Uterus (tissue), 3 donors: ENCODE measurements at regions not wholly inside any gene's neighbourhood (a gene's known extent, or its start where the extent isn't known, plus 50 kb on each side); places are given as distances from the start of the nearest gene placed in this dataset.

Experiments used
- DNase-seq, 2 donors: peaks; one replicate each; pipeline ENCODE4 v3.0.0-alpha.2; 2019 to 2020
- H3K27ac ChIP-seq, 2 donors: fragments of 200-600 bp; sonication (generic); 1 replicate in 1 of 2; 2 replicates in 1 of 2; pipeline ENCODE4 v1.5.1; 2016 to 2018
- H3K27me3 ChIP-seq, 2 donors: fragments of 200-600 bp; sonication (generic); one replicate each; pipeline ENCODE4 v1.5.1; 2018 to 2019; ENCODE audit warnings: control low read depth in 1 of 2
- H3K36me3 ChIP-seq, 2 donors: fragments of 200-600 bp; sonication (generic); one replicate each; pipeline ENCODE4 v1.5.1; 2019; ENCODE audit warnings: control low read depth in 1 of 2
- H3K4me1 ChIP-seq, 2 donors: fragments of 200-600 bp; sonication (generic); one replicate each; pipeline ENCODE4 v1.5.1; 2018 to 2019; ENCODE audit warnings: control low read depth in 1 of 2
- H3K4me3 ChIP-seq, 2 donors: fragments of 200-600 bp; sonication (generic); 1 replicate in 1 of 2; 2 replicates in 1 of 2; pipeline ENCODE4 v1.5.1; 2018 to 2019; ENCODE audit warnings: mild to moderate bottlenecking in 1 of 2
- H3K9me3 ChIP-seq, 2 donors: fragments of 200-600 bp; sonication (generic); one replicate each; pipeline ENCODE4 v1.5.1; 2019; ENCODE audit warnings: control low read depth in 1 of 2
- POLR2A ChIP-seq, 2 donors: fragments of 450-650 bp; IDR thresholded peaks; one replicate each; pipeline ENCODE4 v1.6.1; 2016; ENCODE audit warnings: antibody characterized with exemption in 2 of 2, mild to moderate bottlenecking in 1 of 2, moderate library complexity in 1 of 2
- intact Hi-C: fragments of 100-400 bp; cut with DNase I; formaldehyde crosslinking; loops from one replicate; pipeline ENCODE4 v1.15.1; 2023; ENCODE audit warnings: low total_unique reads
- TF ChIP-seq, protein P1 (sequence below), 4 experiments: fragments of 200-600 bp in 2 of 4; fragments of 450-650 bp in 2 of 4; sonication (generic) in 2 of 4; IDR thresholded peaks; one replicate each; pipeline ENCODE4 v1.5.1; 2016 to 2019; ENCODE audit warnings: antibody characterized with exemption in 4 of 4, mild to moderate bottlenecking in 2 of 4, moderate library complexity in 1 of 4
- donor health status: DM: yes; HTN: yes; CAD: no.

DNA sequence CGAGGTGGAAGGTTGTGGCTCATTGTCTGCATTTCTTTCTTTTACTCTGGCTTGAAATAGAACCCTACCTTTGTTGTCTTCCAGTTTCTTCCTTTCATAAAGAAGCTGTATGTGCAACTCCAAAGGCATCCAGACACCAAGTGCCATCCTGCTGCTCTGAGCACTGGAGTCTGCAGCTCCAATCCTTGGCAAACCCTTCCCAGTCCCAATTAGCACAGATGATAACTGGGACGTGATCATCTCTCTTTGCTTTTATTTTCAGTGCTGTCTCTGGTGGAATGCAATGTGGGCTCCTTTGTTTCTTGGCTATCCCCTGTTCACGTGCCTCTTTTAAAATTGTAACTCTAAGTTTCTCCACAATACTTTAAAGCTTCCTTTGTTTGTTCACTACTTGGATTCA lies 140.9 kb downstream of the AQP9 start:
- Histone ChIP-seq H3K4me3 (no peak overlapping the region), H3K36me3 (no peaks in the 10 kb centered on the region), H3K27me3 (no peaks in the 10 kb centered on the region), H3K4me1 (no peaks in the 10 kb centered on the region), H3K9me3 (no peaks in the 10 kb centered on the region), H3K27ac (no peak overlapping the region)
- intact Hi-C loops = no loop called here
- DNase-seq = no peak
- TF ChIP-seq, protein P1, sequence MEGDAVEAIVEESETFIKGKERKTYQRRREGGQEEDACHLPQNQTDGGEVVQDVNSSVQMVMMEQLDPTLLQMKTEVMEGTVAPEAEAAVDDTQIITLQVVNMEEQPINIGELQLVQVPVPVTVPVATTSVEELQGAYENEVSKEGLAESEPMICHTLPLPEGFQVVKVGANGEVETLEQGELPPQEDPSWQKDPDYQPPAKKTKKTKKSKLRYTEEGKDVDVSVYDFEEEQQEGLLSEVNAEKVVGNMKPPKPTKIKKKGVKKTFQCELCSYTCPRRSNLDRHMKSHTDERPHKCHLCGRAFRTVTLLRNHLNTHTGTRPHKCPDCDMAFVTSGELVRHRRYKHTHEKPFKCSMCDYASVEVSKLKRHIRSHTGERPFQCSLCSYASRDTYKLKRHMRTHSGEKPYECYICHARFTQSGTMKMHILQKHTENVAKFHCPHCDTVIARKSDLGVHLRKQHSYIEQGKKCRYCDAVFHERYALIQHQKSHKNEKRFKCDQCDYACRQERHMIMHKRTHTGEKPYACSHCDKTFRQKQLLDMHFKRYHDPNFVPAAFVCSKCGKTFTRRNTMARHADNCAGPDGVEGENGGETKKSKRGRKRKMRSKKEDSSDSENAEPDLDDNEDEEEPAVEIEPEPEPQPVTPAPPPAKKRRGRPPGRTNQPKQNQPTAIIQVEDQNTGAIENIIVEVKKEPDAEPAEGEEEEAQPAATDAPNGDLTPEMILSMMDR (IDR thresholded peaks at IDR 0.05) = no peak
- no peak for TF ChIP-seq POLR2A (IDR thresholded peaks at IDR 0.05)

DNA sequence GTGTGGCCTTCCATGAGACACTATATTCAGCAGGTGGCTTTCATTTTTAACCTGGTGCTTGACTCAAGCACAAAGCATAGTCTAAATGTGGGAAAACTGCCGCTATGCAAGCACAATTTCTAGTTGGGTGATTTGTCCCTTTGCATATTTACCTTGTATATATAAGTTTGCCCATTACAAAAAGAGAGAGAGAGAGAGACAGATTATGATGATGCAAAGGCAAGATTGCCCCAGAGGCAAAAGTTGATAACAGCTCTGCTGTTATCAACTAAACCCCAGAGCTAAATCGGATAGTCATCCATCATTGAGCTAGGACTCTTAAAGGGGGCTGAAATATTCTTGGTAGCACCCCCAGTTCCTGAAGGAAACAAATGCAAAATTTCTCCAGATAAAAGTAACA lies 141.5 kb downstream of the AQP9 start:
- intact Hi-C loops = no loop called here

DNA sequence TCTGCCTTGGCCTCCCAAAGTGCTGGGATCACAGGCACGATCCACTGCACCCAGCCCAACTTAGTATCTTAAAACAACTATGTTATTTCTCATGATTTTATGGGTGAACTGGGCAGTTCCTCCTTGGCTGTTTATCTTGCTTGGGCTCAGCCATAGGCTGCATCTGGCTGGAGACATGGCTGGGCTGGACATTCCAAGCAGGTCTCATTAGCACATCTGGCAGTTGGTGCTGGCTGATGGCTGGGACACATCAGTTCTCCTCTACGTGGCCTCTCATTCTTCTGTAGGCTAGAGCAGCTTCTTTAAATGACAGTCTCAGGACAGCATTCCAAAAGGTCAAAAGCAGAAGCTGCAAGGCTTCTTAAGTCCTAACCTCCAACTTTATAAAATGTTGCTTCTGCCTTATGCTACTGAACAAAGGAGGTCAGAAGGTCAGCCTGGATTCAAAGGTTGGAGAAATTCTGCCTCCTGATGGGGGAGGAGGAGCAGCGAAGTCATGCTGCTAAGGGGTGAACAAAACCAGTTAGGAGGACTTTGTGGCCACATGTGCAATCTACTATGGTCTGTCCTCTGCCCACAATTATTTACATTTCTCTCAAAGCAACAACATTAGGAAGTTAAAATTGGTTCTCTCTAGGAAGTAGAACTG lies 144.0 kb downstream of the AQP9 start:
- Histone ChIP-seq H3K4me3 (no peak overlapping the region), H3K27me3 (no peaks in the 10 kb centered on the region), H3K27ac (no peak overlapping the region), H3K36me3 (no peaks in the 10 kb centered on the region), H3K4me1 (no peaks in the 10 kb centered on the region), H3K9me3 (no peaks in the 10 kb centered on the region)
- TF ChIP-seq, protein P1 (IDR thresholded peaks at IDR 0.05) = no peak
- TF ChIP-seq POLR2A (IDR thresholded peaks at IDR 0.05) = no peak
- intact Hi-C loops = no loop called here
- no peak for DNase-seq

More for the DNA sequence above, 141.5 kb downstream of the AQP9 start:
- DNase-seq = no peak
- no peaks in the 10 kb centered on the region for H3K36me3 ChIP-seq
- no peaks in the 10 kb centered on the region for H3K27me3 ChIP-seq
- no peak overlapping the region for H3K27ac ChIP-seq
- TF ChIP-seq, protein P1 (IDR thresholded peaks at IDR 0.05) = no peak
- TF ChIP-seq POLR2A (IDR thresholded peaks at IDR 0.05) = no peak
- no peaks in the 10 kb centered on the region for H3K9me3 ChIP-seq
- no peak overlapping the region for H3K4me3 ChIP-seq
- no peaks in the 10 kb centered on the region for H3K4me1 ChIP-seq

DNA sequence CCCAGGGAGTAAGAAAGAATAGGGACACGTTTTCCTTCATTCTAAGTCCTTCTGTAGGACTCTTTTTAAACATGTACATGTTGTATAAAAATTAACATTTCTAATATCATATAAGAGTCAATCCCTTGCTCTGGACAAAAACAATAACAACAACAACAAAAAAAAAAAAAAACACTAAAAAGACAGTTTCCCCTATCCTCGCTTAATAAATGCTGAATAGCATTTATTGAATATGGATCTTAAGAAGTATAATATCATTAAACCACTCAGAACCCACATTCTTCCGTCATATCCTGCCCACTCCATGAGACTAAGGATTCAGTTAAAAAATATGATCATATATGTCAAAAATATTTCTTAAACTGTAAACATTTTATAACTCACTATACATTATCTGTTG lies 145.1 kb downstream of the AQP9 start:
- DNase-seq = no peak
- H3K27ac ChIP-seq = no peak overlapping the region
- H3K9me3 ChIP-seq = no peaks in the 10 kb centered on the region
- no peaks in the 10 kb centered on the region for H3K36me3 ChIP-seq
- TF ChIP-seq, protein P1 (IDR thresholded peaks at IDR 0.05) = no peak
- TF ChIP-seq POLR2A (IDR thresholded peaks at IDR 0.05) = no peak
- no peaks in the 10 kb centered on the region for H3K27me3 ChIP-seq
- no peak overlapping the region for H3K4me3 ChIP-seq
- H3K4me1 ChIP-seq = no peaks in the 10 kb centered on the region
- intact Hi-C loops = no loop called here

DNA sequence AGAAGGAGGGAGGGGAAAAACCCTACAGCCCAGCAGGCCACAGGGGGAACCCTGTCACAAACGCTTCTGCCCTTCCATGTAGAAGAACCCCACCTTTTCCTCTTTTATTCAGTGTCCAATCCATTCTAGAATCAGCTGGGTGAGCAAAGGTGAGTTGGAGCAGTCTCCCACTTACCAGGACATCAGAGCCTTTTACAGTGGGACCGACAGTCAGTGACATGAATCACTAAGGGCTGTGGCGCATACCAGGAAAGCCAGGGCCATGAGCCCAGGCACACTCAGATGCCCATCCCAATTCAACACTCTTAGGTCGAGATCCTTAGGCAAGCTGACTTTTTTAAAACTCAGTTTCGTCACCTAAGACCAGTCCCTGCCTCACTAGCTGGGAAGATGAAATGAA lies 146.1 kb downstream of the AQP9 start:
- Histone ChIP-seq H3K36me3 (no peaks in the 10 kb centered on the region), H3K4me3 (no peak overlapping the region), H3K4me1 (no peaks in the 10 kb centered on the region), H3K27ac (no peak overlapping the region), H3K9me3 (no peaks in the 10 kb centered on the region), H3K27me3 (no peaks in the 10 kb centered on the region)
- DNase-seq = no peak
- intact Hi-C loops = no loop called here
- TF ChIP-seq POLR2A (IDR thresholded peaks at IDR 0.05) = no peak
- TF ChIP-seq, protein P1 (IDR thresholded peaks at IDR 0.05) = no peak
